K562 (cell line): ENCODE measurements at regions not wholly inside any gene's neighbourhood (a gene's known extent, or its start where the extent isn't known, plus 50 kb on each side); places are given as distances from the start of the nearest gene placed in this dataset.

Source experiments
- ATAC-seq: fragments of 200-7000 bp; cut with Tn5 transposase; 3 replicates; pipeline ENCODE4 v1.9.1; 2020; ENCODE audit warnings: moderate library complexity
- BruUV-seq: library from RNA; stranded (reverse); fragments of 400-500 nt; replicated peaks from 2 replicates; lab custom pipeline; 2021; lab: Mats Ljungman, UMichigan
- CTCF ChIA-PET: fragments of 300-600 bp; formaldehyde crosslinking; extraction: SDS; loops from one replicate; lab custom pipeline; 2021; ENCODE audit warnings: low intra/inter-chr PET ratio; lab: Yijun Ruan, JAX
- POLR2A ChIA-PET: fragments of 300-600, 350-650 bp; sonication (Branson Sonifier 250); formaldehyde crosslinking; extraction: SDS; loops from one replicate; lab custom pipeline; 2021; ENCODE audit warnings: antibody characterized with exemption, inconsistent platforms; lab: Yijun Ruan, JAX
- DNase-seq, 4 experiments: peaks; one replicate each; pipeline versions ENCODE4 v3.0.0 to v3.0.0-alpha.2; 2011 to 2018; ENCODE audit warnings: low spot score in 3 of 4, mixed read lengths in 3 of 4; ENCODE audit errors: extremely low read depth in 1 of 4
- FAIRE-seq: peaks from 2 replicates; lab custom pipeline; 2011; peaks lifted over from hg19 to GRCh38; lab: Jason Lieb, UNC
- H2AFZ ChIP-seq: 2 replicates; pipeline ENCODE4 v1.6.0; 2011; ENCODE audit warnings: low read depth, low read length, control low read depth, inconsistent platforms
- H3K27ac ChIP-seq: fragments of 200-600 bp; 3 replicates; pipeline ENCODE4 v1.8.0; 2011; ENCODE audit warnings: low read depth, mild to moderate bottlenecking, control low read depth, inconsistent platforms, low read length, moderate library complexity, mixed read lengths; ENCODE audit errors: extremely low read depth
- H3K27me3 ChIP-seq, 2 experiments: fragments of 300-600 bp in 1 of 2; 2 replicates in 1 of 2; 3 replicates in 1 of 2; pipeline versions ENCODE4 v1.6.0 to v1.8.0; 2011; ENCODE audit warnings: inconsistent platforms in 2 of 2, low read length in 2 of 2, mild to moderate bottlenecking in 1 of 2, mixed read lengths in 1 of 2, moderate library complexity in 1 of 2; ENCODE audit not compliant: control insufficient read depth in 2 of 2, insufficient read depth in 2 of 2
- H3K36me3 ChIP-seq: fragments of 300-600 bp; 3 replicates; pipeline ENCODE4 v1.8.0; 2011; ENCODE audit warnings: mild to moderate bottlenecking, low read length, inconsistent platforms; ENCODE audit not compliant: control insufficient read depth, insufficient read depth
- H3K4me1 ChIP-seq, 2 experiments: fragments of 200-600 bp in 1 of 2; replicated peaks in 1 of 2; 2 replicates in 1 of 2; 3 replicates in 1 of 2; pipeline versions ENCODE4 v1.5.1 to v1.8.0; 2011; ENCODE audit warnings: inconsistent platforms in 2 of 2, low read length in 2 of 2, mild to moderate bottlenecking in 1 of 2, mixed read lengths in 1 of 2, moderate library complexity in 1 of 2; ENCODE audit not compliant: control insufficient read depth in 2 of 2, insufficient read depth in 2 of 2
- H3K4me2 ChIP-seq: 2 replicates; pipeline ENCODE4 v1.6.1; 2011; ENCODE audit warnings: low read length, control low read depth, inconsistent platforms, mixed read lengths; ENCODE audit not compliant: insufficient read depth
- H3K4me3 ChIP-seq: fragments of 200-600 bp; sonication (generic), shearing (Covaris generic); 2 replicates; pipeline ENCODE4 v1.5.1; 2016; ENCODE audit warnings: control low read depth, inconsistent platforms
- H3K79me2 ChIP-seq: fragments of 200-600 bp; 3 replicates; pipeline ENCODE4 v1.8.0; 2011; ENCODE audit warnings: low read length, inconsistent platforms; ENCODE audit not compliant: control insufficient read depth, insufficient read depth
- H3K9ac ChIP-seq, 2 experiments: 2 replicates each; pipeline versions ENCODE4 v1.6.0 to v1.6.1; 2011; ENCODE audit warnings: low read depth in 2 of 2, low read length in 2 of 2, control low read depth in 1 of 2, inconsistent platforms in 1 of 2, mild to moderate bottlenecking in 1 of 2, mixed read lengths in 1 of 2; ENCODE audit not compliant: insufficient read depth in 1 of 2
- H3K9me1 ChIP-seq: one replicate; pipeline ENCODE4 v1.6.0; 2011; ENCODE audit warnings: inconsistent platforms, mild to moderate bottlenecking, low read length, moderate library complexity; ENCODE audit not compliant: control insufficient read depth, insufficient read depth
- H3K9me3 ChIP-seq: replicated peaks from 2 replicates; pipeline ENCODE4 v1.5.1; 2011; ENCODE audit warnings: low read depth, low read length, inconsistent platforms; ENCODE audit not compliant: control insufficient read depth, insufficient read depth
- H4K20me1 ChIP-seq: replicated peaks from 2 replicates; pipeline ENCODE4 v1.6.1; 2011; ENCODE audit warnings: low read length, inconsistent platforms, mixed read lengths; ENCODE audit not compliant: control insufficient read depth, insufficient read depth
- FOS ChIP-seq: IDR thresholded peaks from 3 replicates; pipeline ENCODE4 v1.6.1; 2011; ENCODE audit not compliant: insufficient read length; ENCODE audit errors: extremely low read depth
- PHF20 ChIP-seq: fragments of 450-650 bp; IDR thresholded peaks from 2 replicates; pipeline ENCODE4 v1.6.1; 2018; ENCODE audit not compliant: partially characterized antibody
- RNF219 ChIP-seq: fragments of 250-450 bp; sonication (Bioruptor Pico); IDR thresholded peaks from 2 replicates; pipeline ENCODE4 v1.5.0; 2022; ENCODE audit warnings: mild to moderate bottlenecking
- STAT6 ChIP-seq: sonication (generic); formaldehyde crosslinking; IDR thresholded peaks from 2 replicates; pipeline ENCODE4 v1.8.1; 2023; ENCODE audit warnings: mild to moderate bottlenecking, missing genetic modification reagents
- THAP12 ChIP-seq: fragments of 250-450 bp; sonication (Bioruptor Pico); IDR thresholded peaks from 2 replicates; pipeline ENCODE4 v1.9.0; 2021; ENCODE audit warnings: mild to moderate bottlenecking, inconsistent platforms
- ZNF512 ChIP-seq: IDR thresholded peaks from 2 replicates; pipeline ENCODE4 v1.6.1; 2016; ENCODE audit warnings: missing genetic modification characterization, missing compliant biosample characterization
- in situ Hi-C: fragments of 300-500 bp; cut with MboI; formaldehyde crosslinking; loops from 4 replicates; pipeline ENCODE4 v1.15.0; 2018; ENCODE audit warnings: inconsistent platforms, mixed read lengths
- intact Hi-C: fragments of 100-400 bp; cut with micrococcal nuclease; formaldehyde crosslinking; loops from 2 replicates; pipeline ENCODE4 v1.14.2; 2022

GRCh38 chr3:181402347-181402746, 309.4 kb upstream of the SOX2 start (continued):
- TF ChIP-seq STAT6 = no peak

- Histone ChIP-seq H3K36me3 (no peaks in the 10 kb centered on the region), H3K79me2 (no peaks in the 10 kb centered on the region)
- in situ Hi-C loops = no loop called here
- no peak for FAIRE-seq
- TF ChIP-seq FOS (no peak), THAP12 (CRISPR knock-in tag) (no peak), RNF219 (CRISPR knock-in tag) (no peak), ZNF512 (tag) (no peak), PHF20 (no peak)
- TF ChIP-seq, all 486 proteins: peak for 0
- Histone ChIP-seq H3K4me3 (no peak overlapping the region), H2AFZ (no peak overlapping the region), H3K27me3 (no peaks in the 10 kb centered on the region), H3K27ac (no peak overlapping the region), H4K20me1 (no peaks in the 10 kb centered on the region), H3K9me3 (no peaks in the 10 kb centered on the region; the same call in 1 of the 2 replicates), H3K4me2 (no peak overlapping the region), H3K9ac (no peak overlapping the region), H3K9me1 (no peaks in the 10 kb centered on the region), H3K4me1 (no peaks in the 10 kb centered on the region)
- ChIA-PET CTCF (no interaction called here), POLR2A (no interaction called here)
- intact Hi-C loops = no loop called here
- no TSS peak for BruUV-seq
- ATAC-seq (no peak), DNase-seq (no peak)
Measured at GRCh38 chr3:181384970-181385369, 326.8 kb upstream of the SOX2 start.
